AG09319 (cell line): ENCODE measurements at regions not wholly inside any gene's neighbourhood (a gene's known extent, or its start where the extent isn't known, plus 50 kb on each side); places are given as distances from the start of the nearest gene placed in this dataset.
"Not testable (repeated sequence)": the region's sequence is repeated elsewhere in the genome, so short reads cannot be mapped to it uniquely, and the experiment has no call there.

Source experiments
- DNase-seq: peaks from one replicate; pipeline ENCODE4 v3.0.0-alpha.2; 2010; ENCODE audit warnings: low read depth; ENCODE audit errors: extremely low read depth
- CTCF ChIP-seq: IDR thresholded peaks from 2 replicates; pipeline ENCODE4 v1.5.1; 2011; ENCODE audit warnings: low read depth, mild to moderate bottlenecking, inconsistent platforms, low read length, moderate library complexity

DNA sequence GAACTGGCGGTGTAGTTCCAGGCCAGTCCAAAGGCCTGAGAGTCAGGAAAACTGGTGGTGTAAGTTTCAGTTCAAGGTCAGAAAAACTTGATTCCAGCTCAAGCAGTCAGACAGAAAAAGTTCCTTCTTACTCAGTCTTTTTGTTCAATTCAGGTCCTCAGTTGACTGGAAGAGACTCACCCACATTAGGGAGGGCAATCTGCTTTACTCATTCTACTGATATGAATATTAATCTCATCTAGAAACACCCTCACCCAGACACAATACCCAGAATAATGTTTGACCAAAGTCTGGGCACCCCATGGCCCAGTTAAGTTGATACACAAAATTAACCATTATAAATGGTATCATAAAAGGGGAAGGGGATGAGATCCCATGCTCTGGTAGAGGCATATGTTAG, 50.1 kb upstream of the LTA4H start:
- TF ChIP-seq CTCF: no peak
- DNase-seq: no peak

DNA sequence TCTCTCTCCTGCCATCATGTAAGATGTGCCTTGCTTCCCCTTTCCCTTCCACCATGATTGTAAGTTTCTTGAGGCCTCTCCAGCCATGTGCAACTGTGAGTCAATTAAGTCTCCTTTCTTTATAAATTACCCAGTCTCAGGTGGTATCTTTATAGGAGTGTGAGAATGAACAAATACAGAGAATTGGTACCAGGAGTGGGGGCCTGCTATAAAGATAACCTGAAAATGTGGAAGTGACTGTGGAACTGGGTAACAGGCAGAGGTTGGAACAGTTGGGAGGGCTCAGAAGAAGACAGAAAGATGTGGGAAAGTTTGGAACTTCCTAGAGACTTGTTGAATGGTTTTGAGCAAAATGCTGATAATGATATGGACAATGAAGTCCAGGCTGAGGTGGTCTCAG, 50.8 kb upstream of the LTA4H start:
- DNase-seq: not testable (repeated sequence)

GRCh38 chr12:96091833-96092232, 56.4 kb upstream of the LTA4H start:
- TF ChIP-seq CTCF: no peak
- no peak for DNase-seq

DNA sequence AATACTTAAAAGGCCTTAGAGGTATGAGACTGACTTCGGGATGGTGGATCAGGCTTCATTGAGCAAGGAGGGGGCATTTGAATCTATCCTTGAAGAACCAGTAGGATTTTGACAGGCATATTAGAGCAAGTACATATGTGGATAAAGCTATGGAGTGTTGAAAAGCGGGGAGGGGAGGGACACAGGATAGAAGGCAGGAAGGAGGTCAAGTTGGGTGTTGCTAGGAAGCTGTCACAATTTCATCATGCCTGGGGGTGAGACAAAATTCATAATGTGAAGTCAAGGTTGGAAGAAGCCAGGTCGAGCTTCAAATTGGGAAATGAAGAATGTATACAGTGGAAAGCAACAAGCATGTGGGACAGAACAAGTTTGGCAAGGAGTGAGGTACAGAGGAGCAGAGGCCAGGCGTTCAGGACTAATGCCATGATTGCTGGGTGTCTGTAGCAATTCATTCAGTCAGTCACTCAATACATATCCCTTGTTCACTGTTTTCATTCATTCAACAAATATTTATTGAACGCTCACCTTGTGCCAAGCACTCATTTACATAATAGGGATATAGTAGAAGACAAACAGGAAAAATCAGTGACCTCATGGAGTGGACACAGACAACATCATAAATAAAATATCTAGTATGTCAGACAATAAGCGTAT, 58.3 kb upstream of the LTA4H start:
- TF ChIP-seq CTCF: no peak

GRCh38 chr12:96094201-96094600, 58.8 kb upstream of the LTA4H start:
- no peak for DNase-seq
- TF ChIP-seq CTCF: no peak

More for the DNA sequence above, 58.3 kb upstream of the LTA4H start:
- DNase-seq: no peak

DNA sequence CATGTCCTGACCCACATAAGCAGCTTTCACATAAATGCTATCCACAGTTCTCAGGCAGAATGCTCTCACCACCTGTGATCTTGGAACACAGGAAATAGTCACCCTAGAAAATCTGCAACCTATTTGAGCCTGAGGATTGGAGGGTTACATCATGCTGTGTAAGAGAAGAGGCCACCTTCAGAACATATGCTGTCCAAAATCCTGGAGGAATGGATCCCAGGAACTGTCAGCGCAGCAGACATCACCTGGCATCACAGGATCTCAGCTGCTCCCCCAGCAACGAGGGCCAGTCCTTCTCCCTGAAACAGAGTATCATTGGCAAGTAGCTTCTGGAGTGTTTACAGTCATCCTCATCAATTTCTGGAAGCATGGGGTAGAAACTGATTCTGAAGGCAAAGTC, 63.2 kb upstream of the LTA4H start:
- DNase-seq: no peak

GRCh38 chr12:96099421-96099820, 64.0 kb upstream of the LTA4H start:
- TF ChIP-seq CTCF: no peak
- DNase-seq: no peak

More for the DNA sequence above, 63.2 kb upstream of the LTA4H start:
- no peak for TF ChIP-seq CTCF

DNA sequence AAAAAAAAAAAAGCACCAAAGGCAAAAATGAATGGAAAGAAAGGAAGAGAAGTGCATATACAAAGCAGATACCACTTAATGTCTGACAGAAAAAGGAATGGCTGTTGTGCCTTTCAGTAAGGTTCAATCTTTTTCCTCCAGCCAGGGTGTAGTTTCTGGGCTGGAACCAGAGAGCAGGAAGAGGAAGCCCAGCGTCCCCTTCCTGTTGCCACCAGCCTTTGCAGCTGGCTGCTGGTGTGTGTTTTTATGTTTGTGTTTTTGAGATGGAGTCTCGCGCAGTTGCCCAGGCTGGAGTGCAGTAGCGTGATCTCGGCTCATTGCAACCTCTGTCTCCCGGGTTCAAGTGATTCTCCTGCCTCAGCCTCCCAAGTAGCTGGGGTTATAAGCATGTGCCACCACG, 64.6 kb upstream of the LTA4H start:
- DNase-seq: no peak
- TF ChIP-seq CTCF: no peak
